ENCODE measurements at regions not wholly inside any gene's neighbourhood (a gene's known extent, or its start where the extent isn't known, plus 50 kb on each side); places are given as distances from the start of the nearest gene placed in this dataset.
"Not testable (repeated sequence)": the region's sequence is repeated elsewhere in the genome, so short reads cannot be mapped to it uniquely, and the experiment has no call there.

DNA sequence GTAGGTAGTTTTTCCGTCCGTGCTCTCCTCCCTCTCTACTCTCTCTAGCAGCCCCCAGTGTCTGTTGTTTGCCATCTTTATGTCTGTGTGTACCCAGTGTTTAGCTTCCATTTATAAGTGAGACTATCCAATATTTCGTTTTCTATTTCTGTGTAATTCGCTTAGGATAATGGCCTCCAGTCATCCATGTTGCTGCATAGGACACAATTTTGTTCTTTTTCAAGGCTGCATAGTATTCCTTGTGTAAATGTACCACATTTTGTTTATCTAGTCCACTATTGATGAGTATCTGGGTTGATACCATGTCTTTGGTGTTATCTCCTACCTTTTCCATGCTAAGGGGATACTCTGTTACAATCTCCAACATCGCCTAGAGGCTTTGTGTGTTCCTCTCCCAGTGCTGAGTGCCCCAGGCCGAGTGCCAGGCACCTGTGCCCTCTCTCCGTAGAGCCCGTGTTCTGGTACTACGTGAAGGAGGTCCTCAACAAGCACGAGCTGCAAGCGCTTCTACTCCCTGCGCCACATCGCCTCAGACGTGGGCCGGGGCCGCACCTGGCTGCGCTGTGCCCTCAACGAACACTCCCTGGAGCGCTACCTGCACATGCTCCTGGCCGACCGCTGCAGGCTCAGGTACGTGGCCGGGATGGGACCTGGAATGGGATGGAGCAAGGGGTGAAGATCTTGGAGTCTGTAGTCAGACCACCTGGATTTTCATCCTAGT is 51.0 kb downstream of the NPIPB11 start:
- DNase-seq: not testable (repeated sequence)

DNA sequence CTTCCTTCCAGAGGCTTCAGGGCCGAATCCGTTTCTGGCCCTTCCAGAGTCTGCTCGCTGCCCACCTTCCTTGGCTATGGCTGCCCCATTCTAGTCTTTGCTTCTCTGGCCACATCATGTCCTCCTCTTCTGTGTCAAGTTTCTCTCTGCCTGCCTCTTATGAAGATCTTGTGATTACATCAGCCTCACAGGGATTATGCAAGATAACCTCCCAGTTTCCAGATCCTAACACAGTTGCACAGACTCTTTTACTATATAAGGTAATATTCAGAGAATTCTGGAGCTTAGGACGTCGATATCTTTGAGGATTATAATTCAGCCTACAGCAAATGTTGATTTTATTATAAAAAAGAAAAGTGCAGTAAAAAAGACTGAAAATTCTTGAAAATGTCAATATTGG is 52.1 kb downstream of the NPIPB11 start:
- not testable (repeated sequence) for DNase-seq

- not testable (repeated sequence) for DNase-seq
Measured at GRCh38 chr16:29352617-29352999, 53.9 kb downstream of the NPIPB11 start.

- DNase-seq: peak; percentile 18 to 40
Measured at GRCh38 chr16:29351970-29352616, 54.4 kb downstream of the NPIPB11 start.

GRCh38 chr16:29351271-29351969 is 55.1 kb downstream of the NPIPB11 start:
- DNase-seq: not testable (repeated sequence)

DNA sequence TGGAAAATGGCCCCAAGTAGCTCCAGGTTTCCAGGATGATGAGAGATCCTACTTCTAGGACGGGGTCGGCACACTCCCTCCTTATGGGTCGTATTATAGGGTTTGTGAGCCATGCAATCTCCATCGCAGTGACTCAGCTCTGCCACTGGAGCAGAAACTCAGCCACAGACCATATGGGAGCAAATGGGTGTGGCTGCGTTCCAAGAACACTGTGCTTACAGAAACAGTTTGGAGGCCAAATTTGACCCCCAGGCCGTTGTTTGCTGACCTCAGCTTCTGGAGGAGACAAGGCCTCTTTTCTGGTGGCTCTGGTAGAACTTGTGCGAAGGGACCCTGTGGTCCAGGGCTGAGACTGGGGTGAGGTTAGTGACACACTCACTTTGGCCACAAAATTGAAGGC is 56.5 kb downstream of the NPIPB11 start:
- peak in 1 of 2 donors; percentile 16 for DNase-seq

DNA sequence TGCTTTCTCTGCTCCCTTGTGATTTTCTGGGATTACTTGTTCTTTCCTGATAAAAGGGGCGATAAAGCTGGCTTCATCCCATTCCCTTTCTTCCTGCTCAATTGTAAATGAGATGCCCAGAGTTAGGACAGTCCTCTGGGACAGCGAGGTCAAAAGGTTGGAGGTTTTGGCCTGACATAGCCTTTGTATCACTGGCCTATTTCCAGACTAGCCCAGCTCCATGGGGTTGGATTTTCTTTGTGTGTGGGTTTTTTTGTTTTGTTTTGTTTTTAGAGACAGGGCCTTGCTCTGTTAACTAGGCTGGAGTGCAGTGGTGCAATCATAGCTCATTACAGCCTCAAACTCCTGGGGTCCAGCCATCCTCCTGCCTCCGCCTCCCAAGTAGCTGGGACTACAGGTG is 57.8 kb downstream of the NPIPB11 start:
- DNase-seq: not testable (repeated sequence)

DNA sequence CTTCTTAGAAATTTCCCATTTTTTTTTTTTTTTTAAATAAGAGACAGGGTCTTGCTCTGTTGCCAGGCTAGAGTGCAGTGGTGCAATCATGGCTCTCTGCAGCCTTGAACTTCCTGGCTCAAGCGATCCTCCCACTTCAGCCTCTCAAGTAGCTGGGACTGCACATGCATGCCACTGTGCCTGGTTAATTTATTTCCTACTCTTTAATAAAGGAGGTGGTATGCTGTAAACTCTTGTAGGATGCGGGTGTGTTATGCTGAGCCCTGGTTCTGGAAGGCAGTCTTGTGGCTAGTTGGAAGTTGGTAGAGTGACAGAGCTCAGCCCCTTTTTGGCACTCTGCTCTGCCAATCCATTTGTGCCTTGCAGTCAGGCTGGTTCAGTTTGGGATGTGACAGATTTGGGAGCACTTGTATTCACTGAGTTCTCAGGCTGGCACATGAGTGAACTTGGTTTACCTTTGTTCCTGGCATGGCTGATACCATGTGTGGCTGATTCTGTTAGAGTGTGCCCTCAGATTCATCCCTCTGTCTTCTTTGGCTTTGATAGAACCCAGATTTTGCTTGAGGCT is 58.3 kb downstream of the NPIPB11 start:
- not testable (repeated sequence) for DNase-seq

DNA sequence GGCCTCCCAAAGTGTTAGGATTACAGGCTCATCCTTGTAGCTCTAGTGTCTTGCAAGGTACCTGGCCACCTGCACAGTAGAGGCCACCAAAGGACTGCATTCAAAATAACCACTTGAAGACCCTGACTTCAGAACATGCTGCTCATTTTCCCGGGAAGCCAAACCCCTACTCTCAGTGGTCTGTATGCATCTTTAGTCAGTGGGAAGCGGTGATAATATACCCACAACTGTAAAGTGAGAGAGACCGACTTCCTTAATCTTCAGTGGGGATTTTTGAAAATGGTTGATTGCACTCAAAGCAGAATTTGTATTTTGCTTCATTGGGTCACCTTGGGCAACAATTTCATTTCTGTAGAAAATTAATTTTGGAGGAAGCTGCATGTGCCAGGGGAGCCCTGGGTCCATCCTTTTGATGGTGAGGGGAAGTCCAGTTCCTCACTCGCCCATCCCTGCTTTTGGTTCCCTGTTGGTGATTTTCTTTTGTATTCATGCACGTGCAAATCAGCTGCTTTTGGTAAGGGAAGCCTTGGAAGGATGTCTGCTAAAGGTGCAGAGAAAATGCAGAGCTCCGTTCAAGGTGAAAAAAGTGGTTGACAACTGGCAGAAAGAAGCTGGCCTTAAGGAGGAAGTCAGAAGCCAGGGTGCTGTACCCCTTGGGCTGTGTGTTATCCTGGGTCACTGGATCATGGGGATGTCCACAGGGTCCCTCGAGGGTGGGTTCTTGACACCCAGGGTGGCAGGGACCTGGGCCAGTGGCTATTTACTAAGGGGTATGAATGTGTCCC is 59.5 kb downstream of the NPIPB11 start:
- DNase-seq: peak; percentile 33 to 57

GRCh38 chr16:29346203-29346602 is 60.3 kb downstream of the NPIPB11 start:
- not testable (repeated sequence) for DNase-seq

- not testable (repeated sequence) for DNase-seq
Measured at GRCh38 chr16:29342937-29343336, 63.6 kb downstream of the NPIPB11 start.

DNA sequence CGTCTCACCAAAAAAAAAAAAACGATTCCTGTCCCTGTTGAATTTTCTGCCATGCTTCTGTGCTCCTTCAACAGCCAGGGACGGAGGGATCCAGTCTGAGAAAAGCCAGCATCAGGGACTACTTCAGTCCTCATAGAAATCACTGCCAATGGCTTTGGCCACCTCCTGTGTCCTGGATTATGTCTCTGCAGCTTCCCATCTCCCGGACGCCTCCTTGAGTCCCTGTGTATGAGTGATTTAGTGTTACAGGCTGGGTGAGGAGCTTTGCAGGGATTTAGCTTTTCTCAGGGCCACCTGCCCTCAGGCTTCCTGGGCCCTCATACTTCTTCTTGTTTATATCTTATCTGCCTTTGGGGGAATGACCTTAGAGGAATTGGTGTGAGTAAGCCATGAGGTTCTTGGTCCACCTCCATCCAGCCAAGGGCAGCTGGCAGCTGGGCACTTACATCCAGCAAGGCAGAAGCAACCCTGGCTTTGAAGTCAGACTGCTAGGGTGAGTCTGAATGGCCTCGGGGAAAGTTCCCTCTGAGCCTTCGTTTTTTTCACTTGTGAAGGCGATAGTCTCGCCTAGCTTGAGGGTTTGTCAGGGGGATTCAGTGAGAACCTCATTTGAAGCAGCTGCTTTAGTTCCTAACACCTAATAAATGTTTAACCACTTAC is 65.6 kb downstream of the NPIPB11 start:
- not testable (repeated sequence) for DNase-seq

DNA sequence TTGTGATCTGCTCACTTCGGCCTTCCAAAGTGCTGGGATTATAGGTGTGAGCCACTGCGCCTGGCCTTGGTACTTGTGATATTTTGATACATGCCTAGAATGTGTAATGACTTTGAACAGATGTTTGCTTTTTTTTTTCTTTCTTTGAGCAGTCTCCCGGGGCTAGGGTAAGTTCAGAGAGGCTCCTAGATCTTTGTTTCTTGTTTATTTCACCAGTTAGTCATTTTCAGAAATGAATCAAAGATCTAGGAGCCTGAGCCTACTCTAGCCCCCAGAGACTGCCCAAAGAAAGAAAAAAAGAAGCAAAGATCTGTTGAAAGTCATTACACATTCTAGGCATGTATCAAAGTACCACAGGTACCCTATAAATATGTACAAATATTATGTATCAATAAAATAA is 66.3 kb downstream of the NPIPB11 start:
- not testable (repeated sequence) for DNase-seq

DNA sequence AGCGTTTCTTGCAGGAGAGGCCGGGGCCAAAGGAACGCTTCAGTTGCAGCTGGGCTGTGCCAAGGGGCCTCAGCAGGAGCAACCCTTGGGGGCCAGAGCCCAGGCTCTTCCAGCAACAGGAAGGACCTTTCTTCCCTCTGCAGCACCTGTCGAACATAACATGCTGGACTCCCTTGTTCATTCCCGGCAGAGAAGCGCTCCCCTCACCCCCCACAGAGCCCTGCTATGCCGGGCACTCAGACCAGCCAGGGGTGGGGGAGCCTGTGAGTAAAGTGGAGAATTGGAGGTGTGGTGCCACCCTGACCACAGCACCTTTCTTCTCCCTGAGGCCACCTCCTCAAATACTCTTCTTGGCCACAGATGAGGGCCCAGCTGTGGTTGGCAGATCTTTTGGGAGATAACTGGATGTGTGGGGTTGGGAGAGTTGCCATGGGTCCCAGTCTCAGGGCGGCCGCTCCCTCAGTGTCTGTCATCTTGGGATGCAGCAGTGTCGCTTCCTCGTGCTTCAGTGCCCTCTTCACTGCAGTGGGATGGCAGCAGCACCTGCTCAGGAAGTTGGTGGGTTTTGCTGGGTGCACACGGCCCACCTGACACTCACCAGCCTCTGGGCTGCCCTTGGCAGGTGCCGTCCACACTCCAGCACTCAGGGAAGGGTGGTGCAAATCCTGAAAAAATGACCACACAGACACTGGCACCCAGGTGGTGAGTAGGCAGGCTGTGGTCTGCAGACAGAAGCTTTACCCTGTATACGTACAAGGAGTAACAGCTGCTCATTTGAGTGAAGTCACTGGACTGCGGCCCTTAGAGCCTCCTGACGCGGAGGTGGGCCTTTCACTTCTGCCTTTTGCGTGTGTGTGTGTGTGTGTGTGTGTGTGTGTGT is 67.5 kb downstream of the NPIPB11 start:
- peak; percentile 33 to 56 for DNase-seq

- peak; percentile 39 to 53 for DNase-seq
Measured at GRCh38 chr16:29337385-29337901, 69.1 kb downstream of the NPIPB11 start.

- DNase-seq: not testable (repeated sequence)
Measured at GRCh38 chr16:29335549-29335846, 71.0 kb downstream of the NPIPB11 start.

- not testable (repeated sequence) for DNase-seq
Measured at GRCh38 chr16:29334776-29335548, 71.5 kb downstream of the NPIPB11 start.

DNA sequence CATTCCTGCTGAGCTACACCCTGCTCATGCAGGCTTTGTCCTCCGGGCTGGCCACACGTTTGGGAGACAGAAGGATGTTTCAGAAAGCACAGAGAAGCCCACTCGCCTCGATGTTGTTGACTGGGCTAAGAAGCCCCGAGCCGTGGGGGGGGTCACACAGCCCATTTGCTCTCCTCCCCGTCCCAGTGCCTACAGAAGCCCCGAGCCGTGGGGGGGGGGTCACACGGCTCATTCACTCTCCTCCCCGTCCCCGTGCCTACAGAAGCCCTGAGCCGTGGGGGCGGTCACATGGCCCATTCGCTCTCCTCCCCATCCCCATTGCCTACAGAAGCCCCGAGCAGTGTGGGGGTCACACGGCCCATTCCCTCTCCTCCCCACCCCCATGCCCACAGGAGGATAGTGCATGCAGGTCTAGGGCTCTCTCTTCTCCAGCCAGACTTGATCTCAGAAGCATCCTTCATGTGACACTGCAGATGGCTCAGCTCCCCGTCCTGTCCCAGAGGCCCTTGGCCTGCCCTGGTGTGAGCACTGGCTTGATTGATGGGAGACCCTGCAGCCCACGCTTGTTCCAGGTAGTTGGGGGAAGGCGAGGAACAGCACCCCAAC is 72.9 kb downstream of the NPIPB11 start:
- DNase-seq: not testable (repeated sequence)

GRCh38 chr16:29330623-29331022 is 75.9 kb downstream of the NPIPB11 start:
- not testable (repeated sequence) for DNase-seq

GRCh38 chr16:29328528-29328927 is 78.0 kb downstream of the NPIPB11 start:
- not testable (repeated sequence) for DNase-seq
